Lung (tissue), 12 donors: ENCODE measurements at regions not wholly inside any gene's neighbourhood (a gene's known extent, or its start where the extent isn't known, plus 50 kb on each side); places are given as distances from the start of the nearest gene placed in this dataset. TPM values are rescaled to one million over a fixed set of nuclear protein-coding genes. Genes with fewer than 3 reads are reported as not detected.

Source experiments
- ATAC-seq: fragments of 200-7000 bp; cut with Tn5 transposase; one replicate; pipeline ENCODE4 v1.9.1; 2020; ENCODE audit warnings: moderate number of reproducible peaks; ENCODE audit not compliant: insufficient read depth, low FRiP score
- DNase-seq, 3 donors: peaks; one replicate each; pipeline ENCODE4 v3.0.0-alpha.2; 2013 to 2017
- H3K27ac ChIP-seq, 2 donors: one replicate each; pipeline ENCODE4 v1.5.1; 2013; ENCODE audit warnings: mild to moderate bottlenecking in 2 of 2, moderate library complexity in 2 of 2, control low read depth in 1 of 2, inconsistent platforms in 1 of 2, low read depth in 1 of 2, low read length in 1 of 2
- H3K27me3 ChIP-seq, 3 donors: one replicate each; pipeline ENCODE4 v1.5.1; 2013; ENCODE audit warnings: low read length in 2 of 3; ENCODE audit not compliant: control insufficient read depth in 3 of 3, insufficient read depth in 3 of 3
- H3K36me3 ChIP-seq, 4 donors: one replicate each; pipeline ENCODE4 v1.5.1; 2013; ENCODE audit warnings: low read length in 4 of 4, mild to moderate bottlenecking in 1 of 4, moderate library complexity in 1 of 4; ENCODE audit not compliant: control insufficient read depth in 4 of 4, insufficient read depth in 4 of 4
- H3K4me1 ChIP-seq, 5 donors: one replicate each; pipeline ENCODE4 v1.5.1; 2013; ENCODE audit warnings: low read length in 5 of 5, mild to moderate bottlenecking in 2 of 5, moderate library complexity in 1 of 5; ENCODE audit not compliant: control insufficient read depth in 5 of 5, insufficient read depth in 5 of 5
- H3K4me3 ChIP-seq: one replicate; pipeline ENCODE4 v1.5.1; 2013; ENCODE audit warnings: mild to moderate bottlenecking, control low read depth, moderate library complexity
- H3K9ac ChIP-seq, 2 donors: one replicate each; pipeline ENCODE4 v1.5.1; 2013; ENCODE audit warnings: low read length in 2 of 2, control low read depth in 1 of 2; ENCODE audit not compliant: insufficient read depth in 1 of 2
- H3K9me3 ChIP-seq, 4 donors: one replicate each; pipeline ENCODE4 v1.5.1; 2013; ENCODE audit warnings: low read length in 3 of 4, mild to moderate bottlenecking in 1 of 4, moderate library complexity in 1 of 4; ENCODE audit not compliant: control insufficient read depth in 4 of 4, insufficient read depth in 3 of 4
- CTCF ChIP-seq: IDR thresholded peaks from 2 replicates; pipeline ENCODE4 v1.5.1; 2012; ENCODE audit warnings: mild to moderate bottlenecking; ENCODE audit errors: control extremely low read depth, extremely low read depth
- WGBS, 2 donors: extraction: QIAGEN DNeasy Blood & Tissue Kit; methylation state at CpG; one replicate each; pipeline ENCODE4 v1.1.7; 2013; 5-methylcytosine and 5-hydroxymethylcytosine counted together
- small RNA-seq: library from RNA; depleted of rRNA; stranded (forward); fragments of <200 nt; gene quantifications from one replicate; pipeline ENCODE3, GENCODE V24; 2014; ENCODE audit warnings: low replicate concordance
- donor health status: control.
- donor health status: control.
- donor health status: Bipolar disorder and iron deficiency.
- donor health status: healthy.
- donor health status: DM: yes; HTN: yes; CAD: no.

GRCh38 chr6:128569732-128570679, 49.6 kb upstream of the PTPRK start:
- Histone ChIP-seq H3K9me3 (no peaks in the 10 kb centered on the region), H3K4me3 (no peak overlapping the region), H3K9ac (no peak overlapping the region), H3K4me1 (peaks cover 0 to 9% (median 0%) of the 10 kb centered on the region in 5 donors), H3K36me3 (no peaks in the 10 kb centered on the region), H3K27me3 (no peaks in the 10 kb centered on the region), H3K27ac (no peak overlapping the region)
- ATAC-seq (peak; percentile 41), DNase-seq (peak in 1 of 3 donors; percentile 15)
- no peak for TF ChIP-seq CTCF
- WGBS, 2 donors, result 56 to 70% methylated on average over 5 of the region's 5 CpGs

Small RNAs in the stretch of these regions (small RNA-seq; reads per million reads assigned to genes)
- gene RF00019, result not detected
